GM20000 (cell line): ENCODE measurements at regions not wholly inside any gene's neighbourhood (a gene's known extent, or its start where the extent isn't known, plus 50 kb on each side); places are given as distances from the start of the nearest gene placed in this dataset.
"Not testable (repeated sequence)": the region's sequence is repeated elsewhere in the genome, so short reads cannot be mapped to it uniquely, and the experiment has no call there.

Experiments used
- DNase-seq: peaks from one replicate; pipeline ENCODE4 v3.0.0; 2012; ENCODE audit warnings: low spot score
- TF ChIP-seq, protein P1 (sequence below): IDR thresholded peaks from 2 replicates; pipeline ENCODE4 v1.5.1; 2012; ENCODE audit warnings: mild to moderate bottlenecking, control low read depth; ENCODE audit errors: extremely low read depth, missing control alignments

DNA sequence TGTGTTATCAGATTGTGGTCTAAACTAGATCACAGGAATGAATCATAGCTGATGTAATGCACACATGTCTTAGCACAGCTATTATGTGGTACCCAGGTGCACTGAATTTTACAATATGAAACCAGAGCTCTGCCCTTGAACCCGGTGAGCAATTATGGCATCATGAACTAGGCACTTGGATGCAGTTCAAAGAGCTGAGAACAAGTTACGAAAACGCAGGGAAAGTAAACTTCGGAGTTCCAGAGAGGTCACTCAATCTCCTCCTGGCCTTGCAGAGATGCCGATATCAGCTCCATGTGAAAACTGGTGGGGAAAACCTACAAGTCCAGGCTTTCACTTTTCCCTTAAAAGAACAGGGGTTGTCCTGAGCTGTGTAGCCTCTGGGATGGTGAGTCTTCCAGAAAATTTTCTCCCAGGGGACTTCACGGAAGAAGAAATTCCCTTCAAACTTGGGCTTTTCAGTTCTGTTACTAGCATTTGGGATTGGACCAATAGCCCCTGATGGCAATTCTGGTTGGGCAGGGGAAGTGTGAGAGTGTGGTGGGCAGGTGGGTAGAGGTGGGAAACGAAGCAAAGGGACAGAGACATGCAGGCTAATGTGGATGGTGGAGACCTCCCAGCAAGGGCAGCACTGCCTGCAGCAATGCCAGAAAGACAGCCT is 71.1 kb upstream of the SH3BP4 start:
- no peak for DNase-seq
- TF ChIP-seq, protein P1, sequence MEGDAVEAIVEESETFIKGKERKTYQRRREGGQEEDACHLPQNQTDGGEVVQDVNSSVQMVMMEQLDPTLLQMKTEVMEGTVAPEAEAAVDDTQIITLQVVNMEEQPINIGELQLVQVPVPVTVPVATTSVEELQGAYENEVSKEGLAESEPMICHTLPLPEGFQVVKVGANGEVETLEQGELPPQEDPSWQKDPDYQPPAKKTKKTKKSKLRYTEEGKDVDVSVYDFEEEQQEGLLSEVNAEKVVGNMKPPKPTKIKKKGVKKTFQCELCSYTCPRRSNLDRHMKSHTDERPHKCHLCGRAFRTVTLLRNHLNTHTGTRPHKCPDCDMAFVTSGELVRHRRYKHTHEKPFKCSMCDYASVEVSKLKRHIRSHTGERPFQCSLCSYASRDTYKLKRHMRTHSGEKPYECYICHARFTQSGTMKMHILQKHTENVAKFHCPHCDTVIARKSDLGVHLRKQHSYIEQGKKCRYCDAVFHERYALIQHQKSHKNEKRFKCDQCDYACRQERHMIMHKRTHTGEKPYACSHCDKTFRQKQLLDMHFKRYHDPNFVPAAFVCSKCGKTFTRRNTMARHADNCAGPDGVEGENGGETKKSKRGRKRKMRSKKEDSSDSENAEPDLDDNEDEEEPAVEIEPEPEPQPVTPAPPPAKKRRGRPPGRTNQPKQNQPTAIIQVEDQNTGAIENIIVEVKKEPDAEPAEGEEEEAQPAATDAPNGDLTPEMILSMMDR = no peak

DNA sequence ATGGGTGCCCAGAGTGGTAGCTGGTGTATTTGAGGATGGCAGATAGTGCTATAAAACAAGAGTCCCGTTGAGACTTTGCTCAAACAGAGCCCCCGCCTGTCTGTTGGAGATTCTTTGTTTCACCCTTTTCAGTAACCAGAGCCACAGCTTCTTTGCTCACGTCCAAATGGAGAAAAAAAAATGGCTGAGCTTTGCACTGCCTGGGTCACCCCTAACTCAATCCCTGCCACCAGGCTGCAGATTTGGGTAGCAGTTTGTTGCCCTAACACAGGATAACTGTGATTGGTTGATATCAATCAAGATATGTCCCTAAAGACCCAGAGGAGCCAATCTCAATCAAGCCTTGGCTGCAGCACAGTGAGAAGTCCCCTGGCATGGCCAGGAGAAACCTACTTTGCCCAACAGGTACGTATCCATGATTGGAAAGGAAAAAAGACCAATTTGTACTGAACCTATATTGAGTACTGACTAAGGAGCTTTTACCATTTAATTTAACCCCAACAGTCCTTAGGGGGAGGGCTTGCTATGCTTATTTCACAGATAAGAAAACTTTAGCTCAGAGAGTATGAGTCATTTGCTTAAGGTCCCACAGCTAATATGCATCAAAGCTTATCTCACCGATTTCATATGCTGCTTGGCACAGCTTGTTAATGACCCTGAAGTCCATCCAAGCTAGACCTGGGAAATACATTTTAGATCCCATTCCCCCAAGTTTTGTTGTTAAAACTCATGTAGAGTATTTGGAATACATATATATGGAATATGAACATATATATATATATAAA is 72.0 kb upstream of the SH3BP4 start:
- TF ChIP-seq, protein P1 = no peak
- no peak for DNase-seq

DNA sequence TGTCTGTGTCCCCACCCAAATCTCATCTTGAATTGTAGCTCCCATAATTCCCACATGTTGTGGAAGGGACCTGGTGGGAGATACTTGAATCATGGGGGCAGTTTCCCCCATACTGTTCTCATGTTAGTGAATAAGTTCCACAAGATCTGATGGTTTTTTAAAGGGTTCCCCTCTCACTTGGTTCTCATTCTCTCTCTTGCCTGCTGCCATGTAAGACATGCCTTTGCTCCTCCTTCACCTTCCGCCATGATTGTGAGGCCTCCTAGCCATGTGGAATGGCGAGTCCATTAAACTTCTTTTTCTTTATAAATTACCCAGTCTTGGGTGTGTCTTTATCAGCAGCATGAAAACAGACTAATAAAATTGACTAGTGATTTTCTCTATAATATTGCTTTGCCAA is 75.2 kb upstream of the SH3BP4 start:
- not testable (repeated sequence) for DNase-seq

DNA sequence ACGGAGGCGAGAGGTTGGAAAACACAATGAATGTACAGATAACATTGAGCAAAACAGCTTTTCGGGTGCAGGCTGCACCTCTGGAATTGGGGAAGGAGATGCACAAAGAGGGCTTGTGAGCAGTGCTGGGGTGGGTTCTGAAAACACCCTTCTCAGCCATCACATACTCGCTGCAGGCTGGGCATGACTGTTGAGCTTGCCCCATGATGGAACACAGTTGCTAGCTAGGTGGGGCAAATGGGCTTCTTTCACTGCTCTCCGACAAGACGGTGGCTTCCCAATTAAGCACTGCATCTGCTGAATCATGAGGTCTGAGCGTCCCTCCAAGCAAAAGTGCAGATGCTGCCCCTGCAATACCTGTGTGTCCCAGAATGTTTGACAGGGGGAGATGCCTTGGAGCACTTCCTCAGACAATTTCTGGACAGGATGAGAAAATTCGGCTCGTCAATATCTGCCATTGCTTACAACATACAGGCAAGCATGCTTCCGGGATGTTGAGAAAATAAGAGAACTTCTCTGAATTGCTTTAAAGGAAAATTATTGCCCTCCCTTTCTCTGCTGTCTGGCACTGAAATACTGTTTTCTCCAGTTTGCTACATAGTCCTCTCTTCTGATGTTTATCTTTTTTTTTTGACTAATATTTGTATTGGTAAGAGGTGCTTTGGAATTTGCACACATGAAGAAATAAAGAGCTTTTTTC is 77.3 kb upstream of the SH3BP4 start:
- DNase-seq = no peak
- TF ChIP-seq, protein P1 = no peak

DNA sequence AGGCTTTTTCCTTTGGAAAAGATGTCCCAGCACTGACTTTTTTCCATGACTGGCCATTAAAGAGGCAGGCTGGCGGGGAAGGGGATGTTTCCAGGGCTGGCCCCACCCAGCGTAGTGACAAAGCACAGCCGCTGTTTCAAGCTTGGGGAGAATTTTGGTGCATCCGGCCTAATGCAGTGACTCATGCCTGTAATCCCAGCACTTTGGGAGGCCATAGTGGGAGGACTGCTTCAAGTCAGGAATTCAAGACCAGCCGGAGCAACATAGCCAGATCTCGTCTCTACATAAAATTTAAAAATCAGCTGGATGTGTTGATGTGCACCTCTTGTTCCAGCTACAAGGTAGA is 78.0 kb upstream of the SH3BP4 start:
- TF ChIP-seq, protein P1 = no peak
- DNase-seq = no peak

DNA sequence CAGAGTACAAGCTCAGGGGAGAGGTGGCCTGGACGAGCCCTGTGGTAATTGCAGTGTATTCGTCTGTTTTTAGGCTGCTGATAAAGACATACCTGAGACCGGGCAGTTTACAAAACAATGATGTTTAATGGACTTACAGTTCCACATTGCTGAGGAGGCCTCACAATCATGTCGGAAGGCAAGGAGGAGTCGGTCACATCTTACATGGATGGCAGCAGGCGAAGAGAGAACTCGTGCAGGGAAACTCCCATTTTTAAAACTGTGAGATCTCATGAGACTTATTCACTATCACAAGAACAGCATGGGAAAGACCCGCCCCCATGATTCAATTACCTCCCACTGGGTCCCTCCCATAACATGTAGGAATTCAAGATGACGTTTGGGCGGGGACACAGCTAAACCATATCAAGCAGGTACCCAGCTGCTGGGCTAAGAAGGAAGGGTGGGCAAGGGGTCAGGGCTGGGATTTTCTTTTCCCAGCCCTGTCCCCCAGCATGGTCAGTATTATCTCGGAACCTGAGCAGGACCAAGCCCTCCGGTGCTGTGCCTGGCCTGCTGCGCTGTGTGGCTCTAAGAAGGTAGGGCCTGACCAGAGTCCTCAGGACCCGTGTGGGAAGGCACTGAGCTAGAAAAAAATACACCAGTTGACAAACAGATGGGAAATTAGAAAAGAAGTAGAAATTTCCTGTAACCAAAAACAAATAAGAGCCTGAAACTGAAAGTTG is 78.6 kb upstream of the SH3BP4 start:
- DNase-seq = no peak
- TF ChIP-seq, protein P1 = no peak

DNA sequence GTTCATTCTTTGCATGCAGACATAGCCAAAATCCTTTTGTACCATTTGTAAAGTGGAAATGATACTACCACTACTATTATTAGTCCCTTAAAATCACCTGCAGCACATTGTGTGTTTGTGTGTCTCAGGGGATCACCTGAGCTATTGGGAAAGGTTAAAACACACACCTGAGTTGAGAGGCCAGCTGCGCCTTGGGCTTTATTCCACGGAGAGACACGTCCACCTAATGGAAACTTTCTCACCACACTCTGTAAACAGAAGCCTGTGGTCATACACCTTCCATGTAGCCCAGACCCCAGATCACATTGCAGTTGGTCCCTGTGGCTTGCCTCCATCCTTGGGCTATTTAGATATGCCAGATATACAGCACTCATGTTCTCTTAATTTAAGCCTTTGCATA is 81.8 kb upstream of the SH3BP4 start:
- TF ChIP-seq, protein P1 = no peak
- DNase-seq = no peak
